Hepatocyte (in vitro differentiated cells): ENCODE measurements at regions not wholly inside any gene's neighbourhood (a gene's known extent, or its start where the extent isn't known, plus 50 kb on each side); places are given as distances from the start of the nearest gene placed in this dataset.

Experiments
- CTCF ChIP-seq: fragments of 200-600 bp; sonication (generic); IDR thresholded peaks from 2 replicates; pipeline ENCODE4 v1.5.1; 2016; ENCODE audit warnings: antibody characterized with exemption, mild to moderate bottlenecking; ENCODE audit not compliant: poor library complexity
- EZH2 ChIP-seq: fragments of 200-600 bp; sonication (generic); IDR thresholded peaks from 2 replicates; pipeline ENCODE4 v1.6.1; 2016; ENCODE audit warnings: antibody characterized with exemption, mild to moderate bottlenecking, borderline replicate concordance

GRCh38 chr21:15224346-15225086 lies 159.7 kb upstream of the NRIP1 start:
- no peak for TF ChIP-seq CTCF
- no peak for TF ChIP-seq EZH2
